OCI-LY1 (cell line): ENCODE measurements at regions not wholly inside any gene's neighbourhood (a gene's known extent, or its start where the extent isn't known, plus 50 kb on each side); places are given as distances from the start of the nearest gene placed in this dataset.

ENCODE experiments used
- CTCF ChIP-seq: fragments of 200-600 bp; sonication (generic), shearing (Covaris generic); IDR thresholded peaks from 2 replicates; pipeline ENCODE4 v1.5.1; 2017; ENCODE audit warnings: mild to moderate bottlenecking, antibody characterized with exemption, low read length, moderate library complexity, mixed read lengths
- EZH2 ChIP-seq: fragments of 200-600 bp; sonication (generic), shearing (Covaris generic); IDR thresholded peaks from 2 replicates; pipeline ENCODE4 v1.8.0; 2017; ENCODE audit warnings: borderline replicate concordance, mixed run types, mild to moderate bottlenecking, antibody characterized with exemption, low read length, moderate library complexity, mixed read lengths

GRCh38 chr21:36544545-36544944 is 64.6 kb upstream of the CLDN14 start:
- TF ChIP-seq EZH2, result no peak
- no peak for TF ChIP-seq CTCF
